GM19463 (cell line): ENCODE measurements at regions not wholly inside any gene's neighbourhood (a gene's known extent, or its start where the extent isn't known, plus 50 kb on each side); places are given as distances from the start of the nearest gene placed in this dataset.
"Not testable (repeated sequence)": the region's sequence is repeated elsewhere in the genome, so short reads cannot be mapped to it uniquely, and the experiment has no call there.

ENCODE experiments used
- ATAC-seq: cut with Tn5 transposase; IDR thresholded peaks from one replicate; pipeline ENCODE4 v1.9.1; 2021; ENCODE audit warnings: mild to moderate bottlenecking, moderate library complexity; ENCODE audit not compliant: unreplicated experiment

- not testable (repeated sequence) for ATAC-seq
Measured at GRCh38 chr20:5660756-5661155, 50.0 kb upstream of the GPCPD1 start.
